Mesodermal cell (in vitro differentiated cells): ENCODE measurements at regions not wholly inside any gene's neighbourhood (a gene's known extent, or its start where the extent isn't known, plus 50 kb on each side); places are given as distances from the start of the nearest gene placed in this dataset.

Source experiments
- H3K27ac ChIP-seq: 2 replicates; pipeline ENCODE4 v1.7.0; 2013; ENCODE audit warnings: mild to moderate bottlenecking, low read depth, low read length, moderate library complexity; ENCODE audit not compliant: severe bottlenecking
- H3K36me3 ChIP-seq: 2 replicates; pipeline ENCODE4 v1.7.1; 2013; ENCODE audit warnings: mild to moderate bottlenecking, low read length, moderate library complexity; ENCODE audit not compliant: control insufficient read depth, insufficient read depth
- H3K4me1 ChIP-seq: one replicate; pipeline ENCODE4 v1.7.1; 2013; ENCODE audit warnings: mild to moderate bottlenecking, low read length; ENCODE audit not compliant: insufficient read depth, control insufficient read depth, poor library complexity, severe bottlenecking
- H3K4me3 ChIP-seq: 2 replicates; pipeline ENCODE4 v1.7.0; 2013; ENCODE audit warnings: low read length, control low read depth, mild to moderate bottlenecking; ENCODE audit not compliant: insufficient read depth, poor library complexity, severe bottlenecking; ENCODE audit errors: extremely low read depth
- H3K9me3 ChIP-seq: 2 replicates; pipeline ENCODE4 v1.7.1; 2013; ENCODE audit warnings: mild to moderate bottlenecking, low read length, moderate library complexity; ENCODE audit not compliant: control insufficient read depth
- WGBS, 2 experiments: methylation state at CpG; one replicate each; pipeline ENCODE4 v1.1.5; 2013; ENCODE audit warnings: missing lambda C conversion rate in 2 of 2; ENCODE audit not compliant: insufficient coverage in 2 of 2; 5-methylcytosine and 5-hydroxymethylcytosine counted together

GRCh38 chr7:46850563-46851330, 731.2 kb downstream of the TNS3 start:
- H3K27ac ChIP-seq = no peak overlapping the region

GRCh38 chr7:46848944-46849343, 733.0 kb downstream of the TNS3 start:
- Histone ChIP-seq H3K4me1 (peaks cover 3% of the 10 kb centered on the region), H3K27ac (peak overlapping the region; percentile 58), H3K9me3 (no peaks in the 10 kb centered on the region), H3K4me3 (no peak overlapping the region), H3K36me3 (no peaks in the 10 kb centered on the region)
- WGBS, 2 experiments = 100% methylated on average over 1 of the region's 2 CpGs

More at GRCh38 chr7:46850563-46851330, 731.2 kb downstream of the TNS3 start:
- WGBS, 2 experiments = 88 to 91% methylated on average over 4 to 9 of the region's 10 CpGs
- Histone ChIP-seq H3K9me3 (no peaks in the 10 kb centered on the region), H3K4me3 (no peak overlapping the region), H3K4me1 (peaks cover 3% of the 10 kb centered on the region), H3K36me3 (no peaks in the 10 kb centered on the region)

GRCh38 chr7:46848311-46848710, 733.6 kb downstream of the TNS3 start:
- Histone ChIP-seq H3K36me3 (no peaks in the 10 kb centered on the region), H3K9me3 (no peaks in the 10 kb centered on the region), H3K4me1 (peaks cover 3% of the 10 kb centered on the region), H3K27ac (no peak overlapping the region), H3K4me3 (no peak overlapping the region)
- WGBS, 2 experiments = no CpG with 5 or more reads among the region's 1 CpG

- no peak overlapping the region for H3K4me3 ChIP-seq
- H3K27ac ChIP-seq = no peak overlapping the region
- H3K36me3 ChIP-seq = no peaks in the 10 kb centered on the region
- H3K4me1 ChIP-seq = peaks cover 3% of the 10 kb centered on the region
- no peaks in the 10 kb centered on the region for H3K9me3 ChIP-seq
- no CpG with 5 or more reads among the region's 3 CpGs for WGBS, 2 experiments
Measured at GRCh38 chr7:46847126-46847525, 734.8 kb downstream of the TNS3 start.

GRCh38 chr7:46844486-46844885, 737.4 kb downstream of the TNS3 start:
- Histone ChIP-seq H3K4me3 (no peak overlapping the region), H3K27ac (no peak overlapping the region), H3K4me1 (peaks cover 3% of the 10 kb centered on the region), H3K9me3 (no peaks in the 10 kb centered on the region), H3K36me3 (no peaks in the 10 kb centered on the region)
- 96 to 100% methylated on average over 2 of the region's 3 CpGs for WGBS, 2 experiments

GRCh38 chr7:46841248-46841647, 740.7 kb downstream of the TNS3 start:
- H3K4me3 ChIP-seq = no peak overlapping the region
- no peaks in the 10 kb centered on the region for H3K4me1 ChIP-seq
- WGBS, 2 experiments = 80 to 92% methylated on average over 2 of the region's 3 CpGs
- no peaks in the 10 kb centered on the region for H3K36me3 ChIP-seq
- no peak overlapping the region for H3K27ac ChIP-seq
- no peaks in the 10 kb centered on the region for H3K9me3 ChIP-seq

GRCh38 chr7:46839651-46840050, 742.3 kb downstream of the TNS3 start:
- Histone ChIP-seq H3K27ac (no peak overlapping the region), H3K4me3 (no peak overlapping the region), H3K36me3 (no peaks in the 10 kb centered on the region), H3K4me1 (peaks cover 5% of the 10 kb centered on the region), H3K9me3 (no peaks in the 10 kb centered on the region)
- 92 to 98% methylated on average over 2 to 3 of the region's 3 CpGs for WGBS, 2 experiments

GRCh38 chr7:46838463-46838862, 743.4 kb downstream of the TNS3 start:
- H3K9me3 ChIP-seq = no peaks in the 10 kb centered on the region
- H3K36me3 ChIP-seq = no peaks in the 10 kb centered on the region
- no peak overlapping the region for H3K4me3 ChIP-seq
- peaks cover 5% of the 10 kb centered on the region for H3K4me1 ChIP-seq
- no peak overlapping the region for H3K27ac ChIP-seq
- WGBS, 2 experiments = 87 to 93% methylated on average over 2 to 4 of the region's 5 CpGs

- no peak overlapping the region for H3K27ac ChIP-seq
- 90 to 100% methylated on average over 2 of the region's 2 CpGs for whole genome bisulfite sequencing, 2 experiments
- H3K4me1 ChIP-seq = peaks cover 5% of the 10 kb centered on the region
- no peaks in the 10 kb centered on the region for H3K36me3 ChIP-seq
- no peak overlapping the region for H3K4me3 ChIP-seq
- no peaks in the 10 kb centered on the region for H3K9me3 ChIP-seq
Measured at GRCh38 chr7:46835556-46835955, 746.4 kb downstream of the TNS3 start.

GRCh38 chr7:46834921-46835320, 747.0 kb downstream of the TNS3 start:
- H3K9me3 ChIP-seq = no peaks in the 10 kb centered on the region
- WGBS, 2 experiments = 100% methylated on average over 3 of the region's 5 CpGs; no CpG with 5 or more reads in 1 of the 2 experiments
- H3K4me3 ChIP-seq = no peak overlapping the region
- peaks cover 5% of the 10 kb centered on the region for H3K4me1 ChIP-seq
- H3K27ac ChIP-seq = no peak overlapping the region
- H3K36me3 ChIP-seq = no peaks in the 10 kb centered on the region

- Histone ChIP-seq H3K4me3 (no peak overlapping the region), H3K9me3 (peaks cover 7% of the 10 kb centered on the region), H3K27ac (no peak overlapping the region), H3K36me3 (no peaks in the 10 kb centered on the region), H3K4me1 (peaks cover 5% of the 10 kb centered on the region)
- WGBS, 2 experiments = no CpG with 5 or more reads among the region's 1 CpG
Measured at GRCh38 chr7:46833197-46833596, 748.7 kb downstream of the TNS3 start.
